ENCODE measurements at regions not wholly inside any gene's neighbourhood (a gene's known extent, or its start where the extent isn't known, plus 50 kb on each side); places are given as distances from the start of the nearest gene placed in this dataset.
"Not testable (repeated sequence)": the region's sequence is repeated elsewhere in the genome, so short reads cannot be mapped to it uniquely, and the experiment has no call there.

GRCh38 chr2:196295005-196295404 lies 123.6 kb upstream of the STK17B start:
- no peak for TF ChIP-seq CTCF (IDR thresholded peaks at IDR 0.05; ENCODE audit: control insufficient read depth, extremely low read depth, insufficient read depth)
- no peak overlapping the region for H3K4me3 ChIP-seq (ENCODE audit: low read depth, low read length)
- DNase-seq (ENCODE audit: low read depth): no peak

- peak; percentile 42 for TF ChIP-seq CTCF (IDR thresholded peaks at IDR 0.05; ENCODE audit: control insufficient read depth, extremely low read depth, insufficient read depth)
- H3K4me3 ChIP-seq (ENCODE audit: low read depth, low read length); DNase-seq (ENCODE audit: low read depth): not testable (repeated sequence)
Measured at GRCh38 chr2:196298106-196298723, 126.8 kb upstream of the STK17B start.

- DNase-seq (ENCODE audit: low read depth): no peak
- no peak for TF ChIP-seq CTCF (IDR thresholded peaks at IDR 0.05; ENCODE audit: control insufficient read depth, extremely low read depth, insufficient read depth)
- no peak overlapping the region for H3K4me3 ChIP-seq (ENCODE audit: low read depth, low read length)
Measured at GRCh38 chr2:196307775-196308305, 136.5 kb upstream of the STK17B start.

GRCh38 chr2:196309691-196310090 lies 138.3 kb upstream of the STK17B start:
- H3K4me3 ChIP-seq (ENCODE audit: low read depth, low read length): no peak overlapping the region
- no peak for TF ChIP-seq CTCF (IDR thresholded peaks at IDR 0.05; ENCODE audit: control insufficient read depth, extremely low read depth, insufficient read depth)
- DNase-seq (ENCODE audit: low read depth): no peak

GRCh38 chr2:196314157-196314556 lies 142.8 kb upstream of the STK17B start:
- no peak overlapping the region for H3K4me3 ChIP-seq (ENCODE audit: low read depth, low read length)
- no peak for DNase-seq (ENCODE audit: low read depth)
- no peak for TF ChIP-seq CTCF (IDR thresholded peaks at IDR 0.05; ENCODE audit: control insufficient read depth, extremely low read depth, insufficient read depth)

GRCh38 chr2:196314780-196315179 lies 143.4 kb upstream of the STK17B start:
- H3K4me3 ChIP-seq (ENCODE audit: low read depth, low read length): no peak overlapping the region
- no peak for DNase-seq (ENCODE audit: low read depth)
- no peak for TF ChIP-seq CTCF (IDR thresholded peaks at IDR 0.05; ENCODE audit: control insufficient read depth, extremely low read depth, insufficient read depth)

Measured in LNCaP clone FGC (cell line).